HG03460 (cell line): ENCODE measurements at regions not wholly inside any gene's neighbourhood (a gene's known extent, or its start where the extent isn't known, plus 50 kb on each side); places are given as distances from the start of the nearest gene placed in this dataset.

Source experiments
- ATAC-seq: cut with Tn5 transposase; IDR thresholded peaks from one replicate; pipeline ENCODE4 v1.9.1; 2021; ENCODE audit not compliant: unreplicated experiment

DNA sequence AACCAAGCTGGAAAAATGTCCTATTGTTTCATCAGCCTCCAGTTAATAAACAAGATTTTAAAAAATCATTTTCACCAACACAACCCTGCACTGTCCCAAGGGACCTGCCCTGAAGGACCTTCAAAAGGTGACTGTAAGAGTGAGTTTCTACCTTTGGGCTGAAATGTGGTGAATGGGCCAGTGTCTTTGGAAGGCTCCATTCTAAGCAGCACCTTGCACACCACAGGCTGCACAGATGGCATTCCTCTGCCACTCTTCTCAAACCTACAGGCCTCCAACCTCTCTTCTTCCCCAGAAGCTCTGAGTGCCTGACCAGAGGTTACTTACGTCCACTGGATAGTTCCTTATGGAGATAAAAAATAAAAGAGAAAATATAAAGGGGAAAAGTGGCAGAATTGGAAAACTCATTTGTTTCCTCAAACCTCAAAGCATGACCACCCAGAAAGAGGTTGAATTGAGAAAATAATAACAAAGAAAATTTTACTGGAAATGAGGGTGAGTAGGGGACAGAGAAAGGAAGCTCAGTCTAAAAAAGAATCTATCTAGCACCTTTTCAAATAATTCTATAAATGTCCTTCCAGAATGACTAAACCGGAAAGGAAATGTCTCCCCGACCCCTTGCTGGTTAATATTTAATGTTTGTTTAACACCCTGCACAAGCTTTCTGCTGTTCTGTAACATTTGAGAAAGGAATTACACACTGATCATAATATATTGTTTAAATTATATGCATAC, 175.7 kb downstream of the METTL4 start:
- peak; percentile 75 for ATAC-seq

DNA sequence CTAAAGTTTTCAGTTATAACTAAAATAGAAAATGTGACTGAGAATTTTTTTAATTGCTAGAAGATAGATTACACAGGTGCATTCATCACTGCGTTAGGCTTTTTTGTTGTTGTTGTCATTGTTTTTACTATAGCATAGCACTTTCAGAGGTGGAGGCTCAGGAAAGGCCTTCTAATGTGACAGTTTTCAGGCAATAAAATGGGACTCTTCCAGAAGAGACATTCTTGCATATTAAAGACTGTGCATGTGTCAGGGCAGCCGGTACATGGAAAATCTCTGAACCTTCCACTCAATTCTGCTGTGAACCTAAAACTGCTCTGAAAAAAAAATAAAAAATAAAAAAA, 175.2 kb downstream of the METTL4 start:
- ATAC-seq: peak; percentile 25

DNA sequence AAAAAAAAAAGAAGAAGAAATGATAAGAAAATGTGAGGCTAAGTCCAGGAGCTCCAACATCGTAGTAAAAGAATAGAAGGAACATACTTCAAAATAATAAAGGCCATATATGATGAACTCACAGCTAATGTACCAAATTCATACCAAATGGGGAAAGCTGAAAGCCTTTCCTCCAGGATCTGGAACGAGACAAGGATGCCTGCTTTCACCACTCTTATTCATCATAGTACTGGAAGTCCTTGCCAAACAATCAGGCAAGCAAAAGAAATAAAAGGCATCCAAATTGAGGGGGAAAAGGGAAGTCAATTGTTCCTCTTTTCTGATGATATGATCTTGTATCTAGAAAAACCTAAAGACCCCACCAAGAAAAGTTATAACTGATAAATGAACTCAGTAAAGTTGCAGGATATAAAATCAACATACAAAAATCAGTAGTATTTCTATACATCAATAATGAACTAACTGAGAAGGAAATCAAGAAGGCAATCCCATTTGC, 170.6 kb downstream of the METTL4 start:
- ATAC-seq: no peak

DNA sequence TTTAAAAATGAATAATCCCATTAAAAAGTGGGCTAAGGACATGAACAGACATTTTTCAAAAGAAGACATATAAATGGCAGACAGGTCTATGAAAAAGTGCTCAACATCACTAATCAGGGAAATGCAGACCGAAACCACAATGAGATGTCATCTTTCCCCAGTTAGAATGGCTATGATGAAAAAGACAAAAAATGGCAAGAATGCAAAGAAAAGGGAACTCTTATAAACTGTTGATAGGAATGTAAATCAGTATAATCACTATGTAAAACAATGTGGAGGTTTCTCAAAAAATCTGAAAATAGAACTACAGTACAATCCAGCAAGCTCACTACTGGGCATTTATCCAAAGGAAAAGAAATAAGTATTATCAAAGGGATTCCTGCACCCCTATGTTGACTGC, 169.2 kb downstream of the METTL4 start:
- no peak for ATAC-seq

DNA sequence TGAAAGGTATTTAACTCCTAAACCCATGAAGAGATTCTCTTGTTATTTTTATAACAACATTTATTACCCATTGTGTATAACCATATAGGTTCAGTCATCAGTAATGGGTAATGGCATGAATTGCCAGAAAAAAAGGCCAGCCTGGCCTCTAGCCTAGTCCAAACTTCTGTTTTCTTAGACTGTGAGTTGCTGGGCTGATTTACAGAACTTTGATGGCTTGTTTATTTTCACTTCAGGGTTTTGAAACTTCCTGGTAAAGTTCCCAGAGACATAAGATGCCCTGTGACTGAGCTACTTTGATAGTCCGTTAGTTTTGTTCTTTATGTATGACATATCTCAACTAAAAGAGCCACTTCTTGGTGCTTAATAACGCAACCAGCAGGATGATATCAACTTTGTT, 164.8 kb downstream of the METTL4 start:
- no peak for ATAC-seq

DNA sequence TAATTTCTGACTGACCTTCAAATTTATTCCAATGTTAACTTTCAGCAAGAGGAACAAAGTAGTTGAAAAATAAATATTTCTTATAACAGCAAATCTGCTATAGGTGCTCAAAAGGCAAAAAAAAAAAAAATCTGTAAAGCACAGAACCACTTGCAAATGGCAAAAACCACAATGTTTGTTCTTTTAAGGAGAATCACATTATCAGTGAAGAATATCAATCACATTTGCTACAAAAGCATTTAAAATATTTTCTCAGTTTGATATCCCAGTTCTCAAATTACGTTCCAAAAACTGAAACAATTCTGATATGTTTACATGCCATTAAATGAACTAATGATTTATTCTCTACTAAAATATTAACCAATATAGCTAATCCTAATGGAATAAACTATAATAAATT, 163.3 kb downstream of the METTL4 start:
- ATAC-seq: no peak

DNA sequence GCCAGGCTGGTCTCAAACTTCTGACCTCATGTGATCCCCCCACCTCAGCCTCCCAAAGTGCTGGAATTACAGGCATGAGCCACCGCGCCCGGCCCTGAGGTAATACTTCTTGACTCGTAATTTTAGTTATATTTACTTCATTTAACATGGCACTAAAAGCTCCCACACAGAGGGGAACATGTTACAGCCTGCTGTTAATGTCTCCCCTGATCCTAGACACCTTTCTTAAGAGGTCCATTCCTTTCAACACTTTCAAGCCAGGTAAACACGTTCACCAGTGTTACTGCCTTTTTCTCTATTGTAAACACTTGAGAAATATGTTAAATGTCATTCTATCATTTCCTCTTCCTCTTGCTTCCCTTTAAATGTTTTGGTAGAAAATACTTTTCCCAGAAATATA, 161.4 kb downstream of the METTL4 start:
- no peak for ATAC-seq

DNA sequence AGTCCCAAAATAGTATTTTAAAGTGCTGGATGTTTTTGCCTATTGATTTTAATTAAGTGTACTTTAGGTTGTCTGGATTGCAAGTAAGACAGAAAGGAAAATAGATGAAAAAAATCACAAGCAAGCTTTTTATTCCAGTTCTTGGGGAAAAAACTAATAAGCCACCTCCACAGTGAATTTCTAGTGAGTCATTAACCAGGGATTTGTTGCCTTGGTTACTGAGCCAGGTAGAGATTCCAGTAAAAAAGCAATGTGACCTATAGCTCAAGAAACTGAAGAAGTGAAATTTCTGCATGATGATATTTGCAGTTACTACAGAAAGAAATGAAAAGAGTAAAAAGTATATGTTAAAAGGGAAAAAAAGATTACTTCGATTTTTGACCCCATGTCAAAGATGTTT, 160.6 kb downstream of the METTL4 start:
- no peak for ATAC-seq

DNA sequence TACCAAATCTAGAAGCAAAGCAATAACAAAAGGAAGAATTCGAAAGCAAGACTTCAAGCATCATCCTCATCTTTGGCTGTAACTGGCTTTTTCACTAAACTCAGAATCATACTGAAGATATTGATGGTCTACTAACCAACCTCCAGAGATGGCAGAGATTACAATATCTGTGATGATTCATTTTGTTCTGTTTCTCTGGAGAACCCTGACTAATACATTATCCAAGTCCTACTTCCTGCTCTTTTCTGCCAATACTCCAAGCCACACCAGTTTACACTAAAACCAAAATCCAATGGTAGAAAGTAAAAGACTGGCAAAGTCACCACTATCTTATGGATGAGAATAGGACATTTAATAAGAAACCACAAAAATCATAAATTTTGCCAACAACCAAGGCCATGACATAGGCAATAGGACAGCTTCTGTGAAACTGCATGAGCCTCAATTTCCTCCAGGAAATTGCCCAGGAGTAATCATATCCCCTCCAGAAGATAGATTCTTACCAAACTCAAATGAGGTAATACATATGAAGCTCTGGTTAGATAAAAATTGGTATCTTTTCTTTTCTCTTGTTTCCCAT, 159.8 kb downstream of the METTL4 start:
- no peak for ATAC-seq

DNA sequence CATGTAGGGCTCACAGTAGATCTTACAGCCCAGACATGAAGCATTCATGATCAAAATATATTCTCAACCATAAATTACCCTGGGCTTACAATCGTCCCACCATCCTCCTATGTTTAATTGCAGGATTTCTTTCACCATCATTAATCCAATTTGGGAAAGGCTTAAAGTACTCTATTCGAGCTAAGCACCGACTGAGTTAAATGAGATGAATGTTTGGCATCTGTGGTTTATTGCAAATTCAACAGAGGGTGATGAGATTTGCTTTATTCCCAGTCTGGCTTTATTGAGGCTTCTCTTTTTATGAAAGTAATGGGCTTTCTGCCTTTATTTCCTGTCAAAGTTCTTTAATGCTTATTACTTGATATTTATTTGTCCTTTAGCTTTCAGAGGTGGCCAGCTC, 159.0 kb downstream of the METTL4 start:
- no peak for ATAC-seq

DNA sequence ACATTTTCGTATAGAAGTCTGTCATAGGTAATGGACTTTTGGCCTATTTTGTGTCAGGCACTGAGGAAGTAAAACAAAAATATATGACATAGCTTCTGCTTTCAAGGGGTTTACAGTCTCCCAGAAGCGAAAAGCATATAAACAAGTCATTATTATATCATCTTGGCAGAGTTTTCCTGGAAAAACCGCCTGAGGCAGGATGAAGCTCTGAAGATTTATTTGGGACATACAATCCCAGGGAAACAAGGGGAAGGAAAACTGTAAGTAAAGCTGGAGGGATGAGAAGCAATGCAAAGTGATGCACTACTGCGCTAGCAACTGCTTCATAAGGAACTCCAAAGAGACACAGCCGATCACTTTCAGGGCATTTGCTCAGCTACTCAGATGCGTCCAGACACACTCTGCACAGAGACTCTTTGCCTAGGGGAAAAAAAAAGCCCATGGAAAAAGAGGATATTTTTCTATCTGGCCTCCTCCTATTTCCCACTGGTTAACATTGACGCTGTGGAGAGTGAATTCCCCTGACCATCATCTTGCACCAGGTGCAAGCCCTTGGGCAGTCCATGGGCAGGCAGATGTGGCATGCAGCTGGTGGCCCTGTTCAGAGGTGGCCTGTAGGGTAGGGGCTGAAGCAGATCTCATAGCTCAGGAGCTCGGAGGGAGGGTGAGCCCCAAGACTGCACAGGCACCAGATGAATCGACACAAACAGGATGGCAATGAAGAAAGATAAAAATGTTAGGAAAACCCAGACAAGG, 158.1 kb downstream of the METTL4 start:
- ATAC-seq: no peak

DNA sequence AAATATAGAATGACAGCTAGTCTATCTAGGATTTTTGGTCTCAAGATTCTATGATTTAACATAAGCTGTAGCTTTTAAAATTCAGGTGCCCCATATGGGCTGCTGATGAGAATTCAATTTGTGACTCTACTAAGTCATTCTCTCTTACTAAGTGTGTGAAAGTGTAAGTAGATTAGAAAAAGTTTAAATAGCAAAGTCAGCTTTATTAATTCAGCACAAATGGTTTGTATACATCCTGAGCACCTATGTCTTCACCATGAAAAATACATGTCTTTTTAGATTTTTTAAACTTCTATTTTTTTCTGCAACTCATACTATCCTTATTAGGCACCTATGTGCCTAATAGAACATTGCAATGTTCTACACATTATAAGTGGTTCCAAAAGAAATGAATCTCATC, 157.1 kb downstream of the METTL4 start:
- ATAC-seq: no peak

DNA sequence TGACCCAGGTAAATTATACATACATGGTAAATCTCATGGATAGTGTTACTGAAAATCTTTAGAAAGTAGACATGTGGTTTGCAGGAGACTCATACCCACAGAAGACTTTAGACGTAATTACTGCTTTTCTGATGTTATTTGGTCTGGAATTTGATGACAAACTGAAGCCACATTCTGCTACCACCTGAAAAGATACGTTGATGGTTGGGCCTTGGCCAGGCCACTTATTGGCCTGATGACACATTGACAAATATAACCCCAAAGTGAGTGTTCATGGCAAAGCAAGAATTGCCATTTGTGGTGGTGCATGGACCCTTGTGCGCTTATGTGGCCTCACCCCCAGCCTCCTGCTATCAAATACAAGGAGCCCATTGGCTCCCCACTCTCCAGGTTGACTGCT, 155.6 kb downstream of the METTL4 start:
- ATAC-seq: no peak

DNA sequence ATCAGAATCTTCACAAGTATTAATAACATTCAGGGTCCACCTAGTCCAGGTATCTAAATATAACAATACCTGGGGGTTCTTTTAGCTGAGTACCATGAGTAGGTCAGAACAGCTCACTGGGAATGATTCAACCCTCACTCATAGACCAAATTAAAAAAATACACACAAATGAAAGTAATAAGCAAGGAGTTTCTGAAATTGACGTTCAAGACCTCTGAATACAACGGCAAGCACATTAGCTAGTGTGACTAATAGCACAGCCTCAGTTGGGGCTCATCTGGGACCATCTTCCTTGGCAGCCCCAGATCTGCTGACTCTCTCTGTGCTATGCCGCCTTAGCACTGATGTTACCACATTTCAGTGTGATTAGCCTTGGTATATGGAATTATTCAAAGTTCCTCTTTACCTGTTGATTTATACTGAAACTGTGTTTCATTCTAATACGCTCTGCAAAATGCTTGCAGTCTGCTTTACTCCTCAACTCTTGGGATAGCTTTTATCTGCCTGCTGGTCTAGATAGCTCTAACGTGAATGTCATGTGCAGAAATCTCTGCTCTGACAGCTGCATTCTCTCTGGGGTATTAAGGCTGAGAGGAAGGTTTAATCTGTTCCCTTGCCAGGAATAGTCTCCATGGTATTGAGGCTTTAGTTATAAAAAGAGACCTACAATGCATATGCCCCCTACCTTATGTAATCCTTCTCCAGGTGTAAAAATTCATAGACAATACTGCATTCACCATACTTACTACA, 153.3 kb downstream of the METTL4 start:
- ATAC-seq: no peak

DNA sequence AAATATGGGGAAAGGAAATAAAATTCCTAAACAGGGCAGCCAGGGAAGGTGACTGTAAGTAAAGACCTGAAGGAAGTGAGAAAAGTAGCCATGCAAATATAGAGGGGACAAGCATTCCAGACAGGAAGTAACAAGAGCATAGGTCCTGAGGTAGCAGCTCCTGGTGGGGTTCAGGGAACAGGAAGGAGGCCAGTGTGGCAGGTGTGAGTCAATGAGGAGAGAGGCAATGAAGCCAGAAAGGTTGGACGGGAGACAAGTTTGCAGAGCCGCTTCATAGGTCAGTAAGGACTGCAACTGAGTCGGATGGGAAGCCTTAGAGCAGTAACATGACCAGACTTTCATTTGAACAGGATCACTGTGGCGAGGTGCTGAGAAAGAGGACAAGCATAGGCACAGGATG, 150.9 kb downstream of the METTL4 start:
- no peak for ATAC-seq

DNA sequence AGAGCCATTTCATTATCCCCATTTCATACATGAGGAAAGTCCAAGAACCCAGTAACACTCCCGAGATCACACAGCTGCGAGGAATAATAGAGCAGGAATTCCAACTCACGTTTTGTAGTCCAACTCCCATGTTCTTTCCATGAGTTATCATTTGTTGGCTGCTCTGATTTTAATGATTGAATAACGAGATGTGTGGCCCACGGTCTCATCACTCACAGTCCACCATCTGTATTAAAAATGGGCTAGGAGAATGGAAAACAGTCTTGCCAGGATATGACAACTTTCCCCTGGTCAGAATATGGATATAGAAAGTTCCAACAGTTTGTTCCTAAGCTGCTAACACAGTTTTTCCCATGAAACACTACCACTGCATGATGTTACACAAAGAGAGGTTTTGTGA, 147.5 kb downstream of the METTL4 start:
- ATAC-seq: no peak

DNA sequence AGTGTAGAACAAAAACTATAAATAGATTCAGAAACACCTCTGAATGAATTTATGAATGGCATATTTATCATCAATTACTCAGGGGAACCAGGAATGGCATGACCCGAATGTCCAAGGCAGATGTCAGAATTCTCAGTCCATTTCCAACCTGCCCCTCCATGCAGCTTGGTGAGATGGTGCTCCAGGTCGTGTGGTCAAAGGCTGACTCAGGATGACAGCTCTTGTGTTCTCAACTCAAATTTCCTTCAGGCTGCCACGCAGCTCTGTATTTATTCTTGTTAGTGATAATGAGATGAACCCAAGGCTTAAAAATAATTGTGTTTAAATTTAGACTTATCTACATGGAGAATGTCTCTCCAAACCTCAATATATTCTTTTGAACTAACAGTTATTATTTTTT, 146.9 kb downstream of the METTL4 start:
- ATAC-seq: no peak

DNA sequence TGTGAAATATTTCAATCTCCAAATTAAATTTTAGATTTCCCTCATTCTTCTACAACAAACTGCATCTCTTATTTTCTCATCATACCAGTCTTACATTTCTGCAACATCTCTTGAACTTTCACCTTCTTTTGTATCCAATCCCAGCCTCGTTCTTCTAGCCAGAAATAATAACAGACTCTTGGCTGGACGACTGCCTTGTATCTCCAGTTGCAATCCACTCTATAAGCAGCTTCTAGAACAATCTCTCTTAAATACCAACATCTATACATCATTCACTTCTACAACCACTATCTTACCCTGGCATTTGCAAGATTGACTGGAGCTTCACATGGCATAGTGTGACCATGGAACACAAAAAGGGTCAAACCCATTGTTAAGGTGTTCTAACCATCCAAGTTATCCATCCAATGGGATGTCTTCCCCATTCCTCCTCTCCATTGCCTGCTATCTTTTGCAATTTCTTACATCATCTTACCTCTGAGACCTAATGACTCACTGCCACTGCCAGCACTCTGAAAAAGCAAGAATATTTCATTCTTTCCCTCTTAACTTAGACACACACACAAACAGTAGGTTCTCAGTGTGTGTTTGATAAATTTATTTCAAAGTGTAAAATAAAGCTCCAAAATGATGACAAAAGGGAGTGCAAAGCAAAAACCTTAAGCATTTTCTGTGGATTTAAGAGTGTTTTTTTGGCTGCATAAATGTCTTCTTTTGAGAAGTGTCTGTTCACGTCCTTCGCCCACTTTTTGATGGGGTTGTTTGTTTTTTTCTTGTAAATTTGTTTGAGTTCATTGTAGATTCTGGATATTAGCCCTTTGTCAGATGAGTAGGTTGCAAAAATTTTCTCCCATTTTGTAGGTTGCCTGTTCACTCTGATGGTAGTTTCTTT, 145.6 kb downstream of the METTL4 start:
- ATAC-seq: no peak

DNA sequence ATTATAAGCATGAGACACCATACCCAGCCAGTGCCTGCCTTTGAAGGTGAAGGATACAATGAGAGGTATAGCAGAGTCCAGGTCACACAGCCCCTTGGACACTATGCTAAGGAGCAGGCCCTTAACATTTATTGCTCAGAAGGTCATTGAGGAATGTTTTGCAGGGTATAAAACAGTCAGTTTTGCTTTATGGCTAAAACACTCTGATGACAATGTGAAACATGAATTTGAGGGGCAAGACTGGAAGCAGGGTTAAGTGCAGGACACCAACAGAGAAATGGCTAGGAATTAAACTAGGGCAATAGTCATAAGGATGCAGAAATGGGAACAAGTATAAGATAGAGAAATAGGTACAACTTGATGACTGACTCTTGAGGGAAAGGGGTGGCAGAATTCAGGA, 141.1 kb downstream of the METTL4 start:
- no peak for ATAC-seq

DNA sequence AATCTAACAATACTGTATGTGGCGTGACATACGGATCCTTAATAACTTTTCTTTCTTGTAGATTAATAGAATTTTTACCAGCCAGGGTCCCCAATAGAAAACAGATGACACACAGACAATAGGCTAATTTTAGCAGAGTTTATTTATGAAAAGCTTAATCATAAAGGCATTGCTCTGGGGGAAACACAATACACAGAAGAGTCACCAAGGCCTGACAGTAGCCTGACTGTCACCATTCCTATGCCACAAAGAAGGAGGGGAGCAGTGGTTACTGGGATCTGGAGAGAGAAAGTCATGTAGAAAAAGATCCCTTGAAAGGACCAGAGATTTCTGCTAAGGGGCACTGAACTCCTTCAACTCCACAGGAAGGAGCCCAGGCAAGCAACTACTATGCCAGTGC, 139.5 kb downstream of the METTL4 start:
- ATAC-seq: no peak

DNA sequence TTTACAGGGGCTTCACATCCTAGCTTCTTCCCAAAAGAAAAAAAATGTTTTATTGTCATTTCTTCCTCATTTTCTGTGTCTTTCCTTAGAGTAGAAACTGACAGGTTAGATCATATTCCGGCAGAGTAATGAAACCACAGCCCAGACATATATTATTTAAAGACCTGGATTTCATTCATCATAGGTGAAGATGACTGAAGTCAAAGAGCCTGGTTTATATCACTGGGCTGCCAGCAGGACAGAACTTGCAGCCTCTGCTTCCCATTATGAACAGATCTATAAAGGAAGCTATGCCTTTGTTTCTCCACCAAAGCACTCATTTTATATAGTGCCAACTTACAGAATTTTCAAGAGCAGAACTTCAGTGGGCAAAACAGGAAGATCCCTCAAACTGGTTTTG, 137.9 kb downstream of the METTL4 start:
- ATAC-seq: no peak
